ENCODE measurements at regions not wholly inside any gene's neighbourhood (a gene's known extent, or its start where the extent isn't known, plus 50 kb on each side); places are given as distances from the start of the nearest gene placed in this dataset.

GRCh38 chr13:54513254-54513653 lies 1484.6 kb downstream of the OLFM4 start (continued):
- TF ChIP-seq CHD7 (IDR thresholded peaks at IDR 0.05; ENCODE audit: insufficient replicate concordance, low read length) (no peak), RNF2 (IDR thresholded peaks at IDR 0.05; ENCODE audit: borderline replicate concordance, low read depth, low read length, missing control alignments, poor library complexity, severe bottlenecking) (no peak), POLR2A (IDR thresholded peaks at IDR 0.05; ENCODE audit: control extremely low read depth in 1 of 2, low read depth in 2 of 2, low read length in 2 of 2) (no peak), EZH2 (IDR thresholded peaks at IDR 0.05; ENCODE audit: low read depth, low read length, severe bottlenecking) (no peak), SUZ12 (IDR thresholded peaks at IDR 0.05; ENCODE audit: low read length) (no peak)

Data from H1 (cell line).